Fibroblast of skin of abdomen (primary cell): ENCODE measurements at regions not wholly inside any gene's neighbourhood (a gene's known extent, or its start where the extent isn't known, plus 50 kb on each side); places are given as distances from the start of the nearest gene placed in this dataset.
"Not testable (repeated sequence)": the region's sequence is repeated elsewhere in the genome, so short reads cannot be mapped to it uniquely, and the experiment has no call there.

Source experiments
- DNase-seq: peaks from one replicate; pipeline ENCODE4 v3.0.0-alpha.2; 2013

DNA sequence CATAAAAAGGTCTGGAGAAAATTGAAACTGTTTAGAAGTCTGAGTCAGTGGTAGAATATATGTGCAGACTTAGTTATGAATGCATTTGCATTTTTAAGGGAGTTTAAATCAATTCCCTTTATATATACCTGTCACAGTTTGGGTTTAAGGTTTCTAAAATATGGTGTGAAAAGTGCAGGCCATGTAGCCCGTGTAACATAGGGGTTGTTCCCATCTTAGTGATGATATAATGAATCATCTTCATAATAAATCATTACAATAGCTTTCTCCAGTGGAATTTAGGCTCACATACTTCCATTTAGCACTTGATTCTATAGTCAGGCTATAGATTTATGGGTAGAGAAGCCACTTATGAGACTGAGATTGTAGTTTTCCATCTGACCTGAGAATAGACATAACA, 1162.4 kb downstream of the SLC16A7 start:
- no peak for DNase-seq

GRCh38 chr12:60760965-60761364, 1165.1 kb downstream of the SLC16A7 start:
- DNase-seq = no peak

GRCh38 chr12:60801166-60801565, 1205.3 kb downstream of the SLC16A7 start:
- DNase-seq = not testable (repeated sequence)

- DNase-seq = peak; percentile 0
Measured at GRCh38 chr12:60803147-60803546, 1207.3 kb downstream of the SLC16A7 start.

- no peak for DNase-seq
Measured at GRCh38 chr12:60805364-60805763, 1209.5 kb downstream of the SLC16A7 start.

DNA sequence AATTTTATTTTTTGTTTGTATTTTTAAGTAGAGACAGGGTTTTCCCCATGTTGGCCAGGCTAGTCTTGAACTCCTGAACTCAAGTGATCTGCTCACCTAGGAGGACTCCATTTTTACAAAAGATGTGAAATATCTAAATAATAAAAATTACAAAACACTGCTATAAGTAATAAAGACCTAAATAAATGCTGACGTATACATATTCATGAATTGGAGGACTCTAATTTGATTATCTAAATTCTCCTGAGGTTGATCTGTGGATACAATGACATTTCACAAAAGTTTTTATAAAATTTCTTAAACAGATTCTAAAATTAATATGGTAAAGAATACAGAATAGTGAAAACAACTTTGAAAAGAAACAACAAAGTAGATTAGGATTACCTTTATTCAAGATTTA, 1224.0 kb downstream of the SLC16A7 start:
- DNase-seq = no peak

DNA sequence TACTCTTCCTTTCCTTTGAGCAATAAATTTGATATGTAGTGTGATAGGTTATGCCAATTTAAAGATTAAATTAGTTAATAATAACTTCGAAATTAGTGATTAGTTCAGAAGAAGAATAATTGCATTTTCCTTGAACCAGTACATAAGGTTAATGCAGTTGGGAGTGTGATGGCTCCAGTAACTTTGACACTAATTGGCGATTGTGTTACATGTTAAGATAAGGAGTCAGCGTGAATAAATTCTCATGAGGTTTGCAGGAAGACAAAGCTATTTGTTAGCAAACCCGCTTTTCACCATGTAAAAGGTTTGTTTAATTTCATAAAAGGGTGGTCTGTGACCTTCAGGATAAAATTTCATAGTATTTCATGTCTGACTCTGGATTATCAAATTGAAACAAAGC, 1226.8 kb downstream of the SLC16A7 start:
- no peak for DNase-seq

DNA sequence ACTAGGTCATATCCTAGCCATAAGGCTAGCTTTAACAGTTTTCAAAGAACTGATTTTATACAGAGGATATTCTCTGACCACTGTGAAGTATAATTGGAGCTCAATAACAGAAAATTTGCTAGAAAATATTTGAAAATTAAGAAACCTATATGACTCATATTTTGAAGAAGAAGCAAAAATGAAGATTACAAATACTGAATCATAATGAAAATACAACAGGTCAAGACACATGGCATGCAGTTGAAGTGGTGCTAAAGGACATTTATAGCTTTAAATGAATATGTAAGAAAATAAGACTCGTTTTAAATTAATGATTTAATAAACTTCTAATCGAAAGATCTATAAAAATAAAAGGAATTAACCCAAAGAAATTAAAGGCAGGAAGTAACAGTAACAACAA, 1234.6 kb downstream of the SLC16A7 start:
- no peak for DNase-seq

DNA sequence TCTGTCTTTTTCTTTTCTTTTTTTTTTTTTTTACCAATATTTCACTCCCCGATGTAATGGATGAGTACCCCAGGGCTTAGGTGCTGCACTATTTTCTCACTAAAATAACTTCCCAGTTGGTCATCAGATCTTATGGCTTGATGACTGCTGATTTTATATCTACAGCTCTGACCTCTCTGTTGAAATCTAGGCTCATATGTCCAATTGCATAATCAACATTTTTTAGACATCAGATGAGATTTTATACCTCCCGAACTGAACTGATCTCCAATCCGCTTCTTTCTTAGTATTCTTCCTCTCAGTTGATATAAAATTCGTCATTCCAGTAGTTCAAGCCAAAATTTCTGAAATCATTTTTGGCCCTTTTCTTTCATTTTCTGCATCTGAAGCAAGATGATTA, 1236.5 kb downstream of the SLC16A7 start:
- DNase-seq = no peak

DNA sequence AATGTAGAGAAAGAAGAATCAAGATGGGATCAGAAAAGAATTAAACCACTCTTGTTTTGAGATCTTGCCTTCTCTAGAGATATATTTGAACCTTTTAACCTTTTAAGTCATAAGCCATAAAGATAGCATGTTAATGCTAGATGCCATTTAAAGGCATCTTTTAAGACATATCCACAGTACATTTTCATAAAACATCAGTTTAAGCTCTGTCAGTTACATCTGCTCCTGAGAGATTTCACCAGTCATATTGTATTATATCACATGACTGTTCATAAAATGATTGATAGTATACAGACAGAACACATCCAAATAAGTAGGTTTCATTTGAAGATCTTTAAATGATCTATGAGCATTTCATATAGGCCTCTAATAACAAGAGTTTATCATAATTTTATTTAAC, 1238.5 kb downstream of the SLC16A7 start:
- DNase-seq = no peak

DNA sequence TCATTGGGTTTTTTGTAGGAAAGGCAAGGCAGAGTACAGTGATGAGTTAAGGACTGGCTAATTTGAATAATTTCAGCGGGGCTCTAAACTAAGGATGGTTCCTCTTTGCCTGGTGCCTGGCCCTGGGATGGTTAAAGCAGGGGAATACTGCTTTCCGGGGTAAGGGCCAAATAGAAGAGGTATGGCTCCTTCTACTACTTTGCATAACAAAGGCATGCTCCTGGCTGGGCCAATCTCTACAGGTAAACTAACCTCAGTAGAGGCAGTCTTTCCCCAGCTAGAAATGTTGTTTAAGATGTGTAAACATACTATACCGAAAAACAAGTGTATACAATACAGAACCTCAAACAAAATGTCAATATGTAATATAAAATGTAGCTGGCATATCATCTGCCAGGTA, 1239.0 kb downstream of the SLC16A7 start:
- DNase-seq = no peak

DNA sequence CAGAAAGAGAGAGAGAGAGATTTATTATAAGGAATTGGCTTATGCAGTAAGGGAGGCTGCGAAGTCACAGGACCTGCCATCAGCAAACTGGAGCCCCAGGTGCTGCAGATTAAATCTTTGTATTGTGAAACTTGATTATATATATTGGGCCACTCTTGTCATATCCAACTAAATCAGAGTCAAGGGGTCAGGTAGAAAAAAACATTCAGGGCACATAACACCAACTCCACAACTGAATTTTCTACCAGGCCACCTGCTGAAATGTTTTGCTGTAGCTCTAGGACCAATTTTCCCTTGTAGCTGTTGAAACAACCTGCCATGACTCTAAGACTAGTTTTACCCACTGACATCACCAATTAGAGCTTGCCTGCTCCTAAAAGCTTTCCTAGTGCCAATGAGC, 1240.8 kb downstream of the SLC16A7 start:
- DNase-seq = no peak

- no peak for DNase-seq
Measured at GRCh38 chr12:60842181-60842580, 1246.4 kb downstream of the SLC16A7 start.

DNA sequence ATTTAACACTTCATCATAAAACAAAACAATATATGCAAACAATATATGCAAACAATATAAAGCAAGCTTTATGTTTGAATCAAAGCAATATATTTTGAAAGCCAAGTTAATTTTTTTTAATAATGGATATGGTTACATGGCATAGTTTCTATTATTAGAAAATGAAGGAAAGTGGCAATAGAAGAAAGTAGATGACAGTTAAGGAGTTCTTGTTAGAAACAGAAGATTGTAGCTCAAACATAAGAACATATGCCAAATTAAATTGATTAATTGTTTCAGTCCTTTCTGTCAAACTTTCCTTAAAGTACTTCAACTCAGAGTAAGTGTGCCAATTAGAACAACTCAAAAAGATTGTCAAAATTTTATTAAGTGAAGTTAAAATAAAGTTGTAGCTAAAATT, 1248.3 kb downstream of the SLC16A7 start:
- no peak for DNase-seq

DNA sequence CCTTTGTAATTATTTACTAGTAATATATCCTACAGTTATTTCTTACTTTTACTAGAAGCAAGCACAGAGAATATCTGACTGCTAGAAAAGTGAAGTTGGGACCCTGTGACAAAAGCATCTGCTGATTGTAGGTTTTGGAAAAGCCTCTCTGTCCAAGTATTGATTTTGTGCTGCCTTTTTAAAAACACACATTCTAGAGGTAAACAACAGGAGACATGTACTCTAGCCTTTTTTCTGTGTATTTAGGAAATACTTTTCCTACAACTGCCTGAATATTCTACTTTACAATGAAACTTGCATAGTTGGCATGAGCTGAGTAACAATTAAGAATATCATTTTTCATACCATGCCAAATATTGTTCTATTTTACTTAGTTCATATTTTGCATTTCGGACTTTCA, 1249.0 kb downstream of the SLC16A7 start:
- no peak for DNase-seq

DNA sequence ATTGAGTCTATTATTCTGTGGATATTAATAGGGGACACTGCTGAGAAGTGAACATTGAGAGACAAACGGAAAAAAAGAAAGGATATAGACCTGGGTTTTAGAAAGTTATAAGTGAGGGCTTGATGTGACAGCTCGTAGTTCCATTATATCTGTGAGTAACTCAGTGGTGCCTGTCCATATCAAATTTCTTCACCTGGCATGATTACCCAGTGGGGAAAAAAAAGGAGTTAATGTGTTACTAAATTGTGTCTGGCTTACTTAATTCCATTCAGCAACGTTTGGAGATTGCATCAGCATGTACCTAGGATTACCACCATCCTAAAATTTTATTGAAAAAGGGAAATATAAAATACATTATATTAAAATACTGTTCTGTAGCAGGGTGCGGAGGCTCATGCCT, 1249.9 kb downstream of the SLC16A7 start:
- no peak for DNase-seq

- no peak for DNase-seq
Measured at GRCh38 chr12:60847281-60847680, 1251.5 kb downstream of the SLC16A7 start.

GRCh38 chr12:60849723-60850122, 1253.9 kb downstream of the SLC16A7 start:
- no peak for DNase-seq

DNA sequence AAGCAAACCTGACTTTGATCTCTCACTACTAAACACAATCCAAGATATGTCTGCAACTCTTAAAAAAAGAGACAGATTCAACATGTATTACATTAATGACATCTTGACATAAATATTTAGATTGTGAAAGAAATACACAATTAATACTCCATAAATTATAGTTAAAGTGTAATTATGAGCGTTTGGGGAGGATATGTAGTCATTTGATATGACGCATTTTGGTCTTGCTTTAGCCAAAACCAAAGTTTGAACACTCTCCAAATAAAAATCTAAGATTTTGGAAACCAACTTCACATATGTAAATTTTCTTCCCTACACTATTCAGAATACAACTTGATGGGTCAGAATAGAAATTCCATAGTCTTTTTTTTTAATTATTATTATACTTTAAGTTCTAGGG, 1257.6 kb downstream of the SLC16A7 start:
- DNase-seq = no peak

- no peak for DNase-seq
Measured at GRCh38 chr12:60863421-60863820, 1267.6 kb downstream of the SLC16A7 start.

- no peak for DNase-seq
Measured at GRCh38 chr12:60872219-60872618, 1276.4 kb downstream of the SLC16A7 start.

GRCh38 chr12:60872850-60873713, 1277.3 kb downstream of the SLC16A7 start:
- DNase-seq = peak; percentile 1

- no peak for DNase-seq
Measured at GRCh38 chr12:60874091-60874490, 1278.3 kb downstream of the SLC16A7 start.

- no peak for DNase-seq
Measured at GRCh38 chr12:60920841-60921495, 1325.1 kb downstream of the SLC16A7 start.
